Effector CD4-positive, alpha-beta T cell (primary cell): ENCODE measurements at regions not wholly inside any gene's neighbourhood (a gene's known extent, or its start where the extent isn't known, plus 50 kb on each side); places are given as distances from the start of the nearest gene placed in this dataset.

Source experiments
- DNase-seq: peaks from one replicate; pipeline ENCODE4 v3.0.0-alpha.2; 2020

DNA sequence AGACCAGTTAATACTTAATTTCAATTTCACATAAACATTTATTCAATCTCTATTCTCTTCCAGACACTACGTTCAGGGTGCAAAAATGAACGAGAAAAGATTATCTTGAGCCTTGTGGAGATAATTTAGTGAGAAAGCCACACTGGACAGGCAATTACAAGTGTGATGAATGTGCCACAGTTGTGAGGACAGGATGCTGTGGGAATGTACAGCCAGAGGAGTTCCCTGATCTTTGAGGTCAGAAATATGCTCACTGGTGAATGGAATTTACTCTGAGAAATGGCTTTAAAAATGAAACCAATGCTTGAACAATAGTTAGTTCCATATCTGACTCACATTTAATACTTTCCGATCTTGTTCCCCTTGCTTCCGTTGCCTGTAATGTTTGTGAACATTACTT is 864.8 kb downstream of the GATA3 start:
- no peak for DNase-seq

DNA sequence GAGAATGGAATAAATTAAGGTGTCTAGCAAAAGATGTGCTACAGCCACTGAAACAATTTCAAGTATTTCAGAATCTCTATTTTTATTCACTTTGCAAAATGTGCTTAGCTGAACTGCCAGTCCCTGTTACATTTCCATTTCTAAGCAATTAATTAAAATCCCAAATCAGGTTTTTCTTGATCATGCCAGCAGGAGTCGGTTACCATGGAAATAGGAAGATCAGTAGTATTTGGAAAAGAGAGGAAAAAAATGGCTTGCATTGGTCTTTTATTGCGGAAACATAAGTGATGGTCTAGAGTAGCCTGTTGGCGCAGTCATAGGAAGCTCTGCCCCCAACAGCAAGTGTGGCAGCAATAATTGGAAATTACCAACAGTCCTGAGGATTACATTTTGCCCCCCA is 867.1 kb downstream of the GATA3 start:
- DNase-seq = no peak

DNA sequence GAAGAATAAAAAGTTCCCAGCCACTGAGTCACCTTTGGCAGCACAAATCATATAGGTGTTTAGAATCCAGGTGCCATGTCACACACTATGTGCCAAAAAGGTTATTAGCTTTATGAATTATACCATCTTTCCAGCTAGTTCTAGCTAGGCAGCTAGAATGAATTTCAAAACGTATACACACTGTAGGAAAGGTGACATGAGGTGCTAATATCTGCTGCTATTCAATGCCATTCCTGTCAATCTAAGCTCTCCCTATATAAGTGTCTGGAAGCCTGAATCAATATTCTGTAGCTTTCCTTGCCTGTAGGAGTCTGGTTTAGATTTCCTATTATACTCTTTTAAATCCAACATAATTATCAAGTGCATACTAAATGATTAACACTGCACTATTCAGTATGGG is 868.6 kb downstream of the GATA3 start:
- no peak for DNase-seq

DNA sequence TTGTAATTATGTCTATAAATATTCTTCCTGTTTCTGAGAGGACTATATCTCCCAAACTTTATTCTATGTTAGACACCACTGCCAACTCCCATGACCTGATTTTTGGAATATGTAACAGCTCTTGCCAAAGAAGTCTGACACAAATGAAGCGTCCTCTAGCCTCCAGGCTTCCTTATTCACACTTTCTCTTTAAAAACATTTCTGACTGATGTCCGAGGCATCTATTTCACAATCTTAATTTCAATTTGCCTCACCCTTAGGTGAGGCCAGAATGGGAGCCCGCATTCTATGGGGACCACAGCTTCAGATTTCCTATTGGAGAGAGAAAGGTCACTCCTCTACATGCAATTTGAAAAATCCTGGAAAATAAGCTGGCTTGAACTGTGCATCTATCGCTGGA is 873.2 kb downstream of the GATA3 start:
- no peak for DNase-seq

DNA sequence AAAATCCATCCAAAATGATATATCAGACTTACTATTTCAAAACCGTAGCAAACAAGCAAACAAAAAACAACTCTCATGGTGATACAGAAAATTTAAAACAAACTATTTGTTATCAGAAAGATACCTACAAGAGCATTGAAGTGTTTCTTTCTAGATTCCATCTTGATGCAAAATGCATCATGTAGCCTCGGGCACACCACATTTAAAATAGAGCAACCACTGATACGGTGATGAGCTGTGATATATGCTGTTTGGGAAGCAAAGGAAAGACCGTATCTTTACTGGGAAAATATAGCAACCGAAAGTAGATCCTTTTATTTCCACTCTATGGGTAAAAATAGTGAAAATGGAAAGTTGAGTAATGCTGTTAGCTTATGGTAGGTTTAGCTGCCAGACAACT is 892.0 kb downstream of the GATA3 start:
- DNase-seq = no peak

DNA sequence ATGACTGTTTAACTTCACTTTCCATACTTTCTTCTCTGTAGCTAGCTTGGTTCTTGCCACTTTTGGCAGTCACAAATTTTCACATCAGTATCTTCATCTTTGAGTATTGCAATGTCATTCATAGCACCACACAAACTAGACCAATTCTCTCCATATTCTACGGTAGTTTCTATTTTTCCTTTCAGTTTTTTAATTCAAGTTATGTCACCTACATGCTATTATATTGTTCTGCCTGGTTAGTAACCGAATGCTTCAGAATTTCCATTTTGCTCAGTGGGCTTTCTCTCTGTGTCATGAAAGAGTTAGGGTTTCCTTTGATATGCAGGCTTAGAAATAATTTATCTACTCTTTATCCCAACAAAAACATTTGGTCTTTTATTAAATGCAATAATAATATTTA is 896.5 kb downstream of the GATA3 start:
- no peak for DNase-seq

DNA sequence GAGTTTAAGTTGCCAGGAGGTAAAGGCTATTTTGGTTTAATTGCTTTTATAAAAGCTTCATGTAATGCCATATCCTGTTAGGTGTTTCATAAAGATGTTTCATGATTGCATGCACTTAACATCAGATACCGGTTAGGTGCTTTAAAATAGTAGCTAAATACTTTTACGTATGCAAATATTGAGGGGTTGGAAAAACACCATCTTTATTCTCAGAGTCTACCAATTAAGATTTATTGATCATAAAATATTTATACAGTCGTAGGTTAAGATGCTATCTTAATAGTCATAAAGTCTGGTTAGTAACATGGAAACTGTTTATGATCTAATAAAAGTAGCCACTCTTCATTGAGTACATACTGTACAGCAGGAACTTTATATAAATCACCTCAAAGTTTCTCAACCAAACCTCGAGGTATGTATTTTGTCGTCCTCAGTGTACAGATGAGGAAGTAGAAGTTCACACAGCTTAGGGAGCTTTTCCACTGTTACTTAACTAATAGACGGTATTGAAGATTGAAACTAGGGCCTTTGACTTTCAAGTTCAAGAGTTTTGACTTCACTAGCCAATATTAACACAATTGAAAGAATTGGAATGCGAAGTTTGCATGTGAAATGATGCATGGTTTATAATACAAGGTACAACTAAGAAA is 897.1 kb downstream of the GATA3 start:
- no peak for DNase-seq

DNA sequence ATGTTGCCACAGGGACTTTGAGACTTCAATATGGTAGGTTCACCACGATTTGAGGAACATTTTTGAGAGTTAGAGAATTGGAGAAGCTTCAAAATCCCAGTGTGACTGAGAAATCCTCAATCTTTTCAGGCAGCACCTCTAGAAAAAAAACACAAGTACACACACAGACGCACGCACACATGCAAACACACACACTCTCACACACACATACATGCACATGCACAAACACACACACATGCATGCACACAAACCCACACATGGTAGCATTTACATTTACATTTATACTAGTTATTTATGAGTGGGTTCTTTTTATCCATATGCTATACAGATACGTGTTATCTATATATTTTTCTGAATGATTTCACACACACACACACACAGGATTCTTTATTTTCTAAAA is 901.9 kb downstream of the GATA3 start:
- DNase-seq = no peak

DNA sequence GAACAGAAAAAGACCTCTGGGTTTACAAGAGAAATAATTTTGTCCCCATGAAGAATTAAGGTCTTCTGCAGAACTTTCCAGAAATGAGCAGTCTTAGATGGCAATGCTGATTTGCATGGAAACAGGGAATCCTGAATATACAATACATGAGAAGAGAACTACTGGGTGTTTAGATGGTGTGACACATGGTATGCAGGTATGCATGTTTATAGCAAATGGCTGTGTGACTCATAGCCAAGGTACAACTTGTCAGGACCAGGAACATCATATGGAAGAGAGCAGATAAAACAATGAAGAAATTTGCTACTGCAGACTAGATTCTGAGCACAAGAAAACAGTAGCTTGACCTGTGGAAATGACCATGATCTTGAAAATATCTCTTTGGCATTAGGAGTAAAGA is 907.8 kb downstream of the GATA3 start:
- no peak for DNase-seq

DNA sequence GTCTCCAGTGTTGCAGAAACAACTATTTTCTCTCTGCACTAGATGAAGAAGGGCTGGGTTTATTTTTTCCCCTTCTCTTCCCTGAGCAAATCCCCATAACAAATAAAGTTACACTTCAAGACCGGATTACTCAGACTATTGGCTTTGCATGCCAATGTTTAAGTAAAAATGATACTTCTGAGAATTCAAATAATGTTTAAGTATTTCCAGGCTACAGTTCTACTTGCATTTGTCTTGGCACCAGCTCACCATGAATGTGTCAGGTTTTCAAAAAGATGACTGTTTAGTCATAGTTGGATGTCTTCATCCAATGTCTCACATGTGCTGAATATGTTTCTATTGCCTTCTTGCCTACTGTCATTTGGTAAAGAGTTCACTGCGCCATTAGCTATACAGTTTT is 912.6 kb downstream of the GATA3 start:
- no peak for DNase-seq

DNA sequence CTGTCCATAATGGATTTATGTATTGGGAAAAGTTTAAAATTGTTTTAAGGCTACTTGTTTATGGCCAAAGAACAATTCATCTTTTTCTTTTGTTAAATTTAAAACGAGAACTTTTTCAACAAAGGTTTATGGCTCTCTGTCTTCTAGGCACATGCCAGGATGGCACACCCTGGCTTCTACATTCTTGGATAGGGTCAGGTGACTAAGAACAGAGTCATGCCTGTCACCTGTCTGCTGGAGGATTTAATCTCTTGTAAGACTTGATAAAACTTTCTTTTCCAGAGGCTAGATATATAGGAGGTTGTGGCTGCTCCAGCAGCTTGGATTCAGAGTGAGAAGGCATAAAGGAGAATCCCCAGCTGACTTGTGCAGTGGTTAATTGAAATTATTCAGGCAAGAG is 915.4 kb downstream of the GATA3 start:
- DNase-seq = no peak

DNA sequence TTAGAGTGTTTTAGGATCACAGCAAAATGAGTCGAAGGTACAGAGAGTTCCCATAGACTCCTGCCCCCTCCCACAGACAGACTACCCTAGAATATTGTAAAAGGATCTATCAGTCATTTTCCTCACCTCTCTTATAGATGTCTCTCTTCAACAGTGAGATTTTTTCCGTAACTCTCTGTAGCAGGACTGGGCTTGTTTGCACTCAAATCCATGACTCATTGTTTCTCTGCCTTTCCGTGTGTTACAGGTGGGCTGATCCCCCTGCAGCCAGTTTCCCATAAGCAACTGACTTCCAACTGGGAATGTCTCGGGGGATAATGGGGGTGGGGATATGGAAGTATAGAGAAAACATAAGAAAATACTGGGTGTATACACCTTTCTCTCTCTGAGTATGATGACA is 921.0 kb downstream of the GATA3 start:
- no peak for DNase-seq

DNA sequence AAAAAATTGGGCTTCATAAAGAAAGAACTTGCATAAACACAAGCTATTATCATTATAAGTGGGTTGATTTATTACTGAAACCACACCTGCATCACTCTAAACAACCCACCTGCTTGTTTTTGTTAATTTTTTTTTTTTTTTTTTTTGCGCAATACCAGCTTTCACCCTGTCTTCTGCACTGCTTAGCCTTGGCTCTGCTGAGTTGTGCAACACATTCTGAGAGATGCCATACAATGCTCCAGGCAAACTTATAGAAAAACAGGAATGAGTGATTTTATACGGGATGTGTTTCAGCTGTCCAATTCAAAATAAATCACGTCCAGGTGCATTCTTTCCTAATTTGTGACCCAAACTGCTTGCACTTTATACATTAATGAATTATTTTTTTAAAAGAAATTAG is 923.6 kb downstream of the GATA3 start:
- no peak for DNase-seq

DNA sequence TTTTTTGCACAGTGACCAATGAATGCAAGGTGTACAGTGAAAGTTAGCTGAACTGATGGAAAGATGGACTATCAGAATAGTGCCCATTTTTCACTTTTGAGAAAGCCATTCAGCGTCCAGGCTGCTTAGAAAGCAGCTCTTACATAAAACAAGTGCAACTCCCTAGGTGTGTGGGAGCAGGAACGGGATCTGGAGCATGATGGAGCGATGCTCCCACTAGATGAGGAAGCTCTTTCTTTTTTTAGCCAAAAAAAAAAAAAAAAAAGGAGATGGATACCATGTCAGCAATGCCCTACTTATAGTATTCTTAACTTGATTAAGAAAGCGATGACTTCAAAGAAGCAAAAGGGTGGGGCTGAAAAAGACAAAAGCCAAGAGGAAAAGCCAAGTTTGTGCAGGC is 925.5 kb downstream of the GATA3 start:
- DNase-seq = no peak

DNA sequence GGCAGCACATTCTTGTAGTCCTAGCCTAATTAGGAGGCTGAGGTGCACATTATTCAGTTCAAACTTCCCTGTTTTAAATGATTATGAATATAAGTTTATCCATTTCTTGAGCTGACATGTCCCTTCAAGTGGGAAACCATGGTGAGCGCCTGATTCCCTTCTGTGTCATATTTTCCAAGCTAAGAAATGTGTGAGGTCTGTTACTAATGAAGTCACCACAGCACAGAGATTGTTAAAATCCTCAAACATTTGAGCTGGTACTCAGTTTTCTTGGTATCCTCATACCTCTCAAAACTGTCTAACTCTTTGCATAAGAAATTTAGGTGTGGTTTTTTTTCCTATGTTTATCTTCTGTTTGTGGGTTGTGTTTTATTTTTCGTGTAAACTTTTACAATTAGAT is 926.8 kb downstream of the GATA3 start:
- DNase-seq = no peak

DNA sequence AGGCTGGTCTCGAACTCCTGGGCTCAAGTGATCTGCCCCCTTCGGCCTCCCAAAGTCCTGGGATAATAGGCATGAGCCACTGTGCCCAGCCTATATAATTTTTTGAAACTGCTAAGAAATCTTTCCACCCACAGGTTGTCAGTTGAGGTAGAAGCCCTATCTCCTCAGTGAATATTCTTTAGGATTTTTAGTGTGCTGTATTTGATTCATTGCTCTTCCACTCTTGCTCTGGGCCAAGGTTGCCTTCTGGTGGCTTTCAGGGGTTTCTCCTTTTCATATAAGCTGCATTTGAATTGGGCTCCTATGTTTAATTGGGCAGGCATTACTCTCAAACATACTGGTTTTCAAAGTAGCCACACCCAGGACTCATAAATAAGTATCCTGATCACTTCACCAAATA is 931.2 kb downstream of the GATA3 start:
- no peak for DNase-seq

DNA sequence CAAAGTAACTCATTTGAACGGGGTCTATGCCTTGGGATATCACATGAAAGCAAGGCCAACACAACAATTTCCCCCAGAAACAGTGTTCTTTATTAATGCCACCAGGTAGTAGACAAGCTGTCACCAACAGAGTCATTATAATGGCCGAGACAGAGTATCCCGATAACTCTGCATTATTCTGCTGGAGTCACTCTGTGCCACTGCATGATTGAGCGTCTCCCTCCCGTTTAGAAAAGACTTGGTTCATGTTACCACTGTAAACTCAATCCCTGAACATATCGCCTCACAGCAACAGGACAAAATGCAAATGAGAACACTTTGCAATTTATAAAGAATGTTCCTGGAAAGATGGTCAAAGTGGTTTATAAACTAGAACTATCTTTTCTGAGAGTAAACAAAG is 932.5 kb downstream of the GATA3 start:
- no peak for DNase-seq

DNA sequence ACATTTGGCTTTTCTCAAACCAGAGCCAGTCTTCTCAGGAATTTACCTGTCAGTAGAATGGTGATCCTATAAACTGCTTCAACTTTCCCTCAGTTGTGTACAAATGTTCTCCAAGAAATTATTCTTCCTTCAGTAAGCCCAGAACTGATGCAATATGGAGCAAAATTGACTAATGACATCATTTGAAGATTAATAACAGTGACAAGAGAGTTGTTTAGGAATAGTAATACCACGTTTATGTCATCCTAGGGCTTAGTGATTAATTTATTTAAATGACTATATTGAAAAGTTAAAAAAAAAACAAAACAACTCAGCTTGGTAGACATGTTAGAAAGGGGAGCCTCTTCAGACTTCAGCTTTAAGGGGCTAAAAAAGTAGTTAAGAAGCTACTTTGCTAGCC is 933.2 kb downstream of the GATA3 start:
- DNase-seq = no peak

DNA sequence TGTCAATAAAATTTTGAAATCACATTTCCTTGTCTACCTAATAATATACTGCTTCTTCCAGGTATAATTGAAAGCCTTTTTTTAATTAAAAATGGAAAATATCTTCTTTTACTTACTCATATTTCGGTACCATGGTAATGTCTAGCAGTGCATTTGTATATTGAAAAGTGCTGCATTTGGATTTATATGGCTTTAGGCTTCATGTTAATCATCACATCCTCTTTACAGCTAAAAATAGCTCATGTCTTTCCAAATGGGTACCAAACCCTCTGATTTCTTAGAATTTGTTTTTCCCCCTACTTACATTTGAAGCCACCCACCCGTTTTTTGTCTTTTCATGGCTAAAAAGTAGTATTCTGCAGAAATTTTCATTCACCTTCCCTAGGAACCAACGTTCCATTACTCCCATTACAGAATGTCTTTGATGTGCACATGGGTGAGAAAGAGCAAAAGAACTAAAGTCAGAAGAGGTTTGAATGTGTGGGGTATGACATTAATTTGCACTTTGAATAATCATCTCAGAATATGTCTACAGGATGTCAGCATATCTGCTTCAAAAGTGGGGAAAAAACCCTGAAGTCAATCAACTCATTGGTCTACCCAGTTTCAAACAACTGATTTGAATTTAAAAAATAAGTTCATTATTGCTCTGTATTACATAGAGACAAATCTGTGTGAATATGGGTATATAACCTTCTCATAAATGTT is 935.9 kb downstream of the GATA3 start:
- DNase-seq = no peak

DNA sequence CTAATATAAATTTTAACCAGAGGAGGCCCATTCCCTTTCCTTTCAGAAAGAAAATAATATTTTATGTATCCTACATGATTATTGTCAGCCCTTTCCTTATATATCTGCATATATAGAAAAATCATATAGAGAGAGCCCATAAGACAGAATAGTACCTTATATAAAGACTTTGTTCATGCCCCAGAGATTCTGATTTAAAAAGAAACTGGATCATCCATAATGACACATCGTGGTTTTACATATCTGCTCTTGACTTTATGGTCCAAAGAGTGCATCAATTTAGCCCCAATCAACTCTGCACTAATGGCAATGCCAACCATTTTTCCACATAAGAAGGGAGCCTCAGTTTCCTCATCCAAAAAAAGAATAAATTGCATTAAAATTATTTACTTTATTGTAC is 937.5 kb downstream of the GATA3 start:
- DNase-seq = no peak

DNA sequence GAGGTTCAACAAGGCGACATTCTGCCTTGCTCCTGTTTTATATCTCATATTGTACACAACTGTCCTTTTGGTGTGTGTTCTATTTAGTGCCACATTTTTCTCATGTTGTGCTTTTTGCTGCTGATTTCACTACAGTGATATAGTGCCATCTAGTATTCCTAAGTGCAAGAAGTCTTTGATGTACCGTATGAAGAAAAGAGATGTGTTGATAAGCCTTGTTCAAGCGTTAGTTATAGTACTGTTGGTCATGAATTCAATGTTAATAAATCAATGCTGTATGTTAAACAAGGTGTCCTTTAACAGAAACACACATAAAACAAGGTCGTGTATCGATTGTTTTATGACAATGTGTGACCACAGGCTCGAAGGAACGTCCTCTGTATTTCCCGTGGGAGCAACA is 939.4 kb downstream of the GATA3 start:
- DNase-seq = no peak

DNA sequence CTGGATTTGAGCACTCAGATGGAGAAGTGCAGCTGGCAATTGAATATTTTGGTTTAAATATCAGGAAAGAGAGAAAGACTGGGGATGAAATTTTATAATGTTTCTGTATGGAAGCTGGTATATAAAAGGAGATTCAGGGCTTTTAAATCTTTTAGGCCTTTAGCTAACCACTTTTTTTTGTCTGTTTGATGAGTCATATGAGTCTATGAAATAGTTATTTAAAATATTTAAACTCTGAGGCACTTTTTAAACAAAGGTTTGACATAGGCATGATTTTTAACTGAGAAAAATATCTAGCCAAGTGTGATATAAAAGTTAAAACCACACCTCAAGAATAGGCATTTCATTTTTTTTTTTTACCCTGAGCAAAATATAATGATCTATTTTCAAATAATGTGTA is 944.3 kb downstream of the GATA3 start:
- DNase-seq = no peak

DNA sequence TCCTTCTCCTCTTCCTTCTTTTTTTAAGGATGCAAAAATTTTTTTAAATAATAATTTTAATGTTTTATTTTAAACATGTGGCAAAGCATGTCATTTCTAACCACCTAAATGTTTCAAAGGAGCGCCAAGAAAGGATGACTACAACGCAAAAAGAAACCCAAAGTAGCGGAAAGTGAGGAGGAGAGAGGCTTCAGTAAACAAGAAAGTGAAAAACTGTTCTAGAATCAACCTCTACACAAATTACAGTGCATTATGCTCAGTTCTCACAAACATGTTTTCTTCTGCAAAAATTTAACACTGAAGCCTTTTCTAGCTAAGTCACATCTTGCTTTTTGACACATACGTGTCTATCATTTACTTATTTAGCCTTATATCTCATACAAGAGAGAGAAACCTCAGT is 948.6 kb downstream of the GATA3 start:
- no peak for DNase-seq

DNA sequence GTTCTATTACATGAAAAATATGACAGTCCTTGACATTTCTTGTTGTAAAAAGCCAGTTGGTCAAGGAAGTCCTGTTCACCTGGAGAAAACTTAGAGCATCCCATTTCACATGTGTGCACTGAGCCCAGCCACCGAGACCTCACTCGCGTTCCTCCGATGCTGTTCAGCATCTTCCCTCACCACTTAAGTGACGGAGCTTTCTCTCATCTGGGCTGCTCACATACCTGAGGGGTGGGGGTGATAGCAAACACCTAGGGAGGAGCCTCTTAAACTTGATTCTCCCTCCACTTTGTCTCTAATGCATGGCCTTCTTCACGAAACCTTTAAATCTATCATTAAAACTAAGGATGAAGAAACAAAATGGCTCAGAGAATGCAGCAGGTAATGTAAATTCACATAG is 950.2 kb downstream of the GATA3 start:
- DNase-seq = peak; percentile 3

DNA sequence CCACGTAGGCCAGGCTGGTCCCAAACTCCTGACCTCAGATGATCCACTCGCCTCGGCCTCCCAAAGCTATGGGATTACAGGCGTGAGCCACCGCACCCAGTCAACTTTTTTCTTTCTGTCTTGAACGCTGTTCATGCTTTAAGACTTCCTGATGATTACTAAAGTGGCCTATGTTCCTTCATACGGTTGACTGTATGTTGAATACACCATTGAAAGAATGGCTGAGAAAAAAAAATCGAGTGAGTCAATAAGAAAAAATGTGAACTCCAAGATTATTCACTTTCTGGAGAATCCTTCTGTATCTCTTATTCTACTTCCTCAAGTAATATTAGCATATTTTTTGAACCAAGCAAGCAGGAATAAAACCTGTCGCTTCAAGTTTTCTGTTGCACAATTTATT is 955.0 kb downstream of the GATA3 start:
- no peak for DNase-seq
